ENCODE measurements at regions not wholly inside any gene's neighbourhood (a gene's known extent, or its start where the extent isn't known, plus 50 kb on each side); places are given as distances from the start of the nearest gene placed in this dataset.

- TF ChIP-seq, protein P1, sequence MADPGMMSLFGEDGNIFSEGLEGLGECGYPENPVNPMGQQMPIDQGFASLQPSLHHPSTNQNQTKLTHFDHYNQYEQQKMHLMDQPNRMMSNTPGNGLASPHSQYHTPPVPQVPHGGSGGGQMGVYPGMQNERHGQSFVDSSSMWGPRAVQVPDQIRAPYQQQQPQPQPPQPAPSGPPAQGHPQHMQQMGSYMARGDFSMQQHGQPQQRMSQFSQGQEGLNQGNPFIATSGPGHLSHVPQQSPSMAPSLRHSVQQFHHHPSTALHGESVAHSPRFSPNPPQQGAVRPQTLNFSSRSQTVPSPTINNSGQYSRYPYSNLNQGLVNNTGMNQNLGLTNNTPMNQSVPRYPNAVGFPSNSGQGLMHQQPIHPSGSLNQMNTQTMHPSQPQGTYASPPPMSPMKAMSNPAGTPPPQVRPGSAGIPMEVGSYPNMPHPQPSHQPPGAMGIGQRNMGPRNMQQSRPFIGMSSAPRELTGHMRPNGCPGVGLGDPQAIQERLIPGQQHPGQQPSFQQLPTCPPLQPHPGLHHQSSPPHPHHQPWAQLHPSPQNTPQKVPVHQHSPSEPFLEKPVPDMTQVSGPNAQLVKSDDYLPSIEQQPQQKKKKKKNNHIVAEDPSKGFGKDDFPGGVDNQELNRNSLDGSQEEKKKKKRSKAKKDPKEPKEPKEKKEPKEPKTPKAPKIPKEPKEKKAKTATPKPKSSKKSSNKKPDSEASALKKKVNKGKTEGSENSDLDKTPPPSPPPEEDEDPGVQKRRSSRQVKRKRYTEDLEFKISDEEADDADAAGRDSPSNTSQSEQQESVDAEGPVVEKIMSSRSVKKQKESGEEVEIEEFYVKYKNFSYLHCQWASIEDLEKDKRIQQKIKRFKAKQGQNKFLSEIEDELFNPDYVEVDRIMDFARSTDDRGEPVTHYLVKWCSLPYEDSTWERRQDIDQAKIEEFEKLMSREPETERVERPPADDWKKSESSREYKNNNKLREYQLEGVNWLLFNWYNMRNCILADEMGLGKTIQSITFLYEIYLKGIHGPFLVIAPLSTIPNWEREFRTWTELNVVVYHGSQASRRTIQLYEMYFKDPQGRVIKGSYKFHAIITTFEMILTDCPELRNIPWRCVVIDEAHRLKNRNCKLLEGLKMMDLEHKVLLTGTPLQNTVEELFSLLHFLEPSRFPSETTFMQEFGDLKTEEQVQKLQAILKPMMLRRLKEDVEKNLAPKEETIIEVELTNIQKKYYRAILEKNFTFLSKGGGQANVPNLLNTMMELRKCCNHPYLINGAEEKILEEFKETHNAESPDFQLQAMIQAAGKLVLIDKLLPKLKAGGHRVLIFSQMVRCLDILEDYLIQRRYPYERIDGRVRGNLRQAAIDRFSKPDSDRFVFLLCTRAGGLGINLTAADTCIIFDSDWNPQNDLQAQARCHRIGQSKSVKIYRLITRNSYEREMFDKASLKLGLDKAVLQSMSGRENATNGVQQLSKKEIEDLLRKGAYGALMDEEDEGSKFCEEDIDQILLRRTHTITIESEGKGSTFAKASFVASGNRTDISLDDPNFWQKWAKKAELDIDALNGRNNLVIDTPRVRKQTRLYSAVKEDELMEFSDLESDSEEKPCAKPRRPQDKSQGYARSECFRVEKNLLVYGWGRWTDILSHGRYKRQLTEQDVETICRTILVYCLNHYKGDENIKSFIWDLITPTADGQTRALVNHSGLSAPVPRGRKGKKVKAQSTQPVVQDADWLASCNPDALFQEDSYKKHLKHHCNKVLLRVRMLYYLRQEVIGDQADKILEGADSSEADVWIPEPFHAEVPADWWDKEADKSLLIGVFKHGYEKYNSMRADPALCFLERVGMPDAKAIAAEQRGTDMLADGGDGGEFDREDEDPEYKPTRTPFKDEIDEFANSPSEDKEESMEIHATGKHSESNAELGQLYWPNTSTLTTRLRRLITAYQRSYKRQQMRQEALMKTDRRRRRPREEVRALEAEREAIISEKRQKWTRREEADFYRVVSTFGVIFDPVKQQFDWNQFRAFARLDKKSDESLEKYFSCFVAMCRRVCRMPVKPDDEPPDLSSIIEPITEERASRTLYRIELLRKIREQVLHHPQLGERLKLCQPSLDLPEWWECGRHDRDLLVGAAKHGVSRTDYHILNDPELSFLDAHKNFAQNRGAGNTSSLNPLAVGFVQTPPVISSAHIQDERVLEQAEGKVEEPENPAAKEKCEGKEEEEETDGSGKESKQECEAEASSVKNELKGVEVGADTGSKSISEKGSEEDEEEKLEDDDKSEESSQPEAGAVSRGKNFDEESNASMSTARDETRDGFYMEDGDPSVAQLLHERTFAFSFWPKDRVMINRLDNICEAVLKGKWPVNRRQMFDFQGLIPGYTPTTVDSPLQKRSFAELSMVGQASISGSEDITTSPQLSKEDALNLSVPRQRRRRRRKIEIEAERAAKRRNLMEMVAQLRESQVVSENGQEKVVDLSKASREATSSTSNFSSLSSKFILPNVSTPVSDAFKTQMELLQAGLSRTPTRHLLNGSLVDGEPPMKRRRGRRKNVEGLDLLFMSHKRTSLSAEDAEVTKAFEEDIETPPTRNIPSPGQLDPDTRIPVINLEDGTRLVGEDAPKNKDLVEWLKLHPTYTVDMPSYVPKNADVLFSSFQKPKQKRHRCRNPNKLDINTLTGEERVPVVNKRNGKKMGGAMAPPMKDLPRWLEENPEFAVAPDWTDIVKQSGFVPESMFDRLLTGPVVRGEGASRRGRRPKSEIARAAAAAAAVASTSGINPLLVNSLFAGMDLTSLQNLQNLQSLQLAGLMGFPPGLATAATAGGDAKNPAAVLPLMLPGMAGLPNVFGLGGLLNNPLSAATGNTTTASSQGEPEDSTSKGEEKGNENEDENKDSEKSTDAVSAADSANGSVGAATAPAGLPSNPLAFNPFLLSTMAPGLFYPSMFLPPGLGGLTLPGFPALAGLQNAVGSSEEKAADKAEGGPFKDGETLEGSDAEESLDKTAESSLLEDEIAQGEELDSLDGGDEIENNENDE (IDR thresholded peaks at IDR 0.05; ENCODE audit: low read depth, low read length), result no peak
- TF ChIP-seq, protein P2, sequence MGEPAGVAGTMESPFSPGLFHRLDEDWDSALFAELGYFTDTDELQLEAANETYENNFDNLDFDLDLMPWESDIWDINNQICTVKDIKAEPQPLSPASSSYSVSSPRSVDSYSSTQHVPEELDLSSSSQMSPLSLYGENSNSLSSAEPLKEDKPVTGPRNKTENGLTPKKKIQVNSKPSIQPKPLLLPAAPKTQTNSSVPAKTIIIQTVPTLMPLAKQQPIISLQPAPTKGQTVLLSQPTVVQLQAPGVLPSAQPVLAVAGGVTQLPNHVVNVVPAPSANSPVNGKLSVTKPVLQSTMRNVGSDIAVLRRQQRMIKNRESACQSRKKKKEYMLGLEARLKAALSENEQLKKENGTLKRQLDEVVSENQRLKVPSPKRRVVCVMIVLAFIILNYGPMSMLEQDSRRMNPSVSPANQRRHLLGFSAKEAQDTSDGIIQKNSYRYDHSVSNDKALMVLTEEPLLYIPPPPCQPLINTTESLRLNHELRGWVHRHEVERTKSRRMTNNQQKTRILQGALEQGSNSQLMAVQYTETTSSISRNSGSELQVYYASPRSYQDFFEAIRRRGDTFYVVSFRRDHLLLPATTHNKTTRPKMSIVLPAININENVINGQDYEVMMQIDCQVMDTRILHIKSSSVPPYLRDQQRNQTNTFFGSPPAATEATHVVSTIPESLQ (CRISPR knock-in tag; IDR thresholded peaks at IDR 0.05), result no peak
- no peak for TF ChIP-seq HMG20A (CRISPR knock-in tag; conservative IDR thresholded peaks at IDR 0.05)
- no peak for TF ChIP-seq NCOA2 (IDR thresholded peaks at IDR 0.05; ENCODE audit: partially characterized antibody in 2 of 2)
- TF ChIP-seq, protein P3, sequence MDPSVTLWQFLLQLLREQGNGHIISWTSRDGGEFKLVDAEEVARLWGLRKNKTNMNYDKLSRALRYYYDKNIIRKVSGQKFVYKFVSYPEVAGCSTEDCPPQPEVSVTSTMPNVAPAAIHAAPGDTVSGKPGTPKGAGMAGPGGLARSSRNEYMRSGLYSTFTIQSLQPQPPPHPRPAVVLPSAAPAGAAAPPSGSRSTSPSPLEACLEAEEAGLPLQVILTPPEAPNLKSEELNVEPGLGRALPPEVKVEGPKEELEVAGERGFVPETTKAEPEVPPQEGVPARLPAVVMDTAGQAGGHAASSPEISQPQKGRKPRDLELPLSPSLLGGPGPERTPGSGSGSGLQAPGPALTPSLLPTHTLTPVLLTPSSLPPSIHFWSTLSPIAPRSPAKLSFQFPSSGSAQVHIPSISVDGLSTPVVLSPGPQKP (CRISPR knock-in tag; IDR thresholded peaks at IDR 0.05), result no peak
- TF ChIP-seq DACH1 (IDR thresholded peaks at IDR 0.05; ENCODE audit: partially characterized antibody), result no peak
- no peak for TF ChIP-seq CAMTA2 (CRISPR knock-in tag; conservative IDR thresholded peaks at IDR 0.05)
- no peak for TF ChIP-seq SP1 (CRISPR knock-in tag; IDR thresholded peaks at IDR 0.05)
- no peak for TF ChIP-seq PHTF2 (CRISPR knock-in tag; IDR thresholded peaks at IDR 0.05)
- TF ChIP-seq SAP30 (IDR thresholded peaks at IDR 0.05; ENCODE audit: borderline replicate concordance, insufficient read depth, low read depth, low read length, poor library complexity, severe bottlenecking), result no peak
- TF ChIP-seq JUN (IDR thresholded peaks at IDR 0.05; ENCODE audit: borderline replicate concordance, low read depth, low read length), result no peak
- TF ChIP-seq JUN (CRISPR knock-in tag; IDR thresholded peaks at IDR 0.05; ENCODE audit: borderline replicate concordance), result no peak
These were observed 98.1 kb upstream of the GJB5 start (continued) for GRCh38 chr1:34656731-34657130.

All from K562 (cell line).